Stomach (tissue), 8 donors: ENCODE measurements at regions not wholly inside any gene's neighbourhood (a gene's known extent, or its start where the extent isn't known, plus 50 kb on each side); places are given as distances from the start of the nearest gene placed in this dataset.

Experiments
- DNase-seq, 2 donors: peaks; one replicate each; pipeline versions ENCODE4 v3.0.0 to v3.0.0-alpha.2; 2013 to 2019
- H3K27ac ChIP-seq, 5 donors: fragments of 200-600 bp in 4 of 5; sonication (generic) in 4 of 5; one replicate each; pipeline ENCODE4 v1.5.1; 2013 to 2019; ENCODE audit warnings: mild to moderate bottlenecking in 1 of 5, moderate library complexity in 1 of 5
- H3K27me3 ChIP-seq, 3 donors: fragments of 200-600 bp; sonication (generic); one replicate each; pipeline ENCODE4 v1.5.1; 2017 to 2019; ENCODE audit warnings: mixed run types in 1 of 3
- H3K36me3 ChIP-seq, 4 donors: fragments of 200-600 bp; sonication (generic); 1 replicate in 3 of 4; 2 replicates in 1 of 4; pipeline ENCODE4 v1.5.1; 2016 to 2019
- H3K4me1 ChIP-seq, 4 donors: fragments of 200-600 bp; sonication (generic); one replicate each; pipeline ENCODE4 v1.5.1; 2016 to 2019
- H3K4me3 ChIP-seq, 4 donors: fragments of 200-600 bp; sonication (generic) in 3 of 4; one replicate each; pipeline ENCODE4 v1.5.1; 2016 to 2019; ENCODE audit warnings: mild to moderate bottlenecking in 1 of 4
- H3K9me3 ChIP-seq, 4 donors: fragments of 200-600 bp; sonication (generic); one replicate each; pipeline ENCODE4 v1.5.1; 2016 to 2019
- EP300 ChIP-seq: sonication (generic); formaldehyde crosslinking; IDR thresholded peaks from one replicate; pipeline ENCODE4 v1.6.1; 2017; ENCODE audit warnings: antibody characterized with exemption
- POLR2A ChIP-seq, 4 donors: fragments of 450-650 bp; IDR thresholded peaks; one replicate each; pipeline ENCODE4 v1.6.1; 2016; ENCODE audit warnings: antibody characterized with exemption in 4 of 4, control low read depth in 2 of 4, mild to moderate bottlenecking in 1 of 4, moderate library complexity in 1 of 4
- POLR2AphosphoS5 ChIP-seq, 3 donors: sonication (generic); formaldehyde crosslinking; IDR thresholded peaks; one replicate each; pipeline ENCODE4 v1.6.1; 2016; ENCODE audit warnings: antibody characterized with exemption in 3 of 3
- WGBS, 5 donors: extraction: QIAGEN DNeasy Blood & Tissue Kit in 3 of 5; methylation state at CpG; one replicate each; pipeline versions ENCODE4 v1.1.5 to v1.1.7; 2013 to 2018; 5-methylcytosine and 5-hydroxymethylcytosine counted together
- intact Hi-C: fragments of 100-400 bp; cut with DNase I; formaldehyde crosslinking; loops from one replicate; pipeline ENCODE4 v1.15.1; 2023; ENCODE audit warnings: low total_unique reads
- TF ChIP-seq, protein P1 (sequence below), 7 experiments: fragments of 450-650 bp in 4 of 7; fragments of 200-600 bp in 3 of 7; sonication (generic) in 3 of 7; IDR thresholded peaks; one replicate each; pipeline ENCODE4 v1.5.1; 2016 to 2019; ENCODE audit warnings: antibody characterized with exemption in 7 of 7, control low read depth in 2 of 7, mild to moderate bottlenecking in 1 of 7
- donor health status: healthy with polysubstance abuse.
- donor health status: Bipolar disorder and iron deficiency.
- donor health status: healthy.

DNA sequence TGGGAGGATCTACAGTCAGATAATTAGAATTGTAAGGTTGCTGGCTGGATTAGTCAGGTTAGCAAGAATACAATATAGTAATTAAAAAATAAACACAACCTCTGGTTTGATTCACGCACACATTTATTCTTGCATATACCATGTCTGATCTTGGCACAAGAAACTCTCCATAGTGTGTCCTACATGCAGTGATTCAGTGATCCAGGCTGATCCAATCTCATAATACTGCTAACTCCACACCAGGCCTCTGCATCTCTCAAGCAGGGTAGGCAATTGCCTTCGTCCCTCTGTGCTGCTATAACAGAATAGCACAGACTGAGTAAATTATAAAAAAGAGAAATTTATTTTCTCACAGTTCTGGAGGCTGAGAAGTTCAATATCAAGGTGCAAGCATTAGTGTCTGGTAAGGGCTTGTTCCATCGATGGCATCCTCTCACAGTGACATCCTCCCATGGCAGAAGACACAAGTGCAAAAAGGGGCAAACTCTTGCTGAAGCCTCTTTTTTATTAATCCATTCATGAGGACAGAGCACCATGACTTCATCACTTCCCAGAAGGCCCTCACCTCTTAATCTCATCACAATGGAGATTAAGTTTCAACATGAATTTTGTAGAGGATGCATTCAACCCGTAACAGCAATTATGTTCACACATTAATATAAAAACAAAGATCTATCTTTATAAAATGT, 741.0 kb upstream of the NCAM2 start:
- DNase-seq = no peak

DNA sequence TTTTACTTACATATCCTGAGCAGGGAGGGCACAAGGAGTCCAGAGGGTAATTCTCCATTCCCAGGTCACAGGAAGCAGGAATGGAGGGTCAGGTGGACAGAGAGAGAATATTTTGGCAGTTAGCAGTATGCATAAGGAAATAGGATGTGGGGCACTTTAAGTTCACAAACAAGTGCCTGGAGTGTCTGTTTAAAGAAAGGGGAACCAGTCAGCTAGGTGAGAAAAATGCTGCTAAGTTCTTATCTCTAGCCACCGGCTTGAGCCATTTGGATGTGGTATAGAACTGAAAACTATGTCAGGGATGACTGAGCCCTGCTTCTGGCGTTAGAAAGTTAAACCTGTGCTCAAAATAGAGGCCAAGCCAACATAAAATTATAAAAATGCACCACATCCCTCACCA, 739.7 kb upstream of the NCAM2 start:
- Histone ChIP-seq H3K4me3 (no peak overlapping the region), H3K36me3 (no peaks in the 10 kb centered on the region), H3K27ac (no peak overlapping the region), H3K9me3 (no peaks in the 10 kb centered on the region), H3K27me3 (no peaks in the 10 kb centered on the region), H3K4me1 (peaks cover 0 to 9% (median 3%) of the 10 kb centered on the region in 4 donors)
- DNase-seq = peak in 1 of 2 donors; percentile 3
- TF ChIP-seq POLR2A (IDR thresholded peaks at IDR 0.05) (no peak), POLR2AphosphoS5 (IDR thresholded peaks at IDR 0.05) (no peak), EP300 (no peak)
- TF ChIP-seq, protein P1, sequence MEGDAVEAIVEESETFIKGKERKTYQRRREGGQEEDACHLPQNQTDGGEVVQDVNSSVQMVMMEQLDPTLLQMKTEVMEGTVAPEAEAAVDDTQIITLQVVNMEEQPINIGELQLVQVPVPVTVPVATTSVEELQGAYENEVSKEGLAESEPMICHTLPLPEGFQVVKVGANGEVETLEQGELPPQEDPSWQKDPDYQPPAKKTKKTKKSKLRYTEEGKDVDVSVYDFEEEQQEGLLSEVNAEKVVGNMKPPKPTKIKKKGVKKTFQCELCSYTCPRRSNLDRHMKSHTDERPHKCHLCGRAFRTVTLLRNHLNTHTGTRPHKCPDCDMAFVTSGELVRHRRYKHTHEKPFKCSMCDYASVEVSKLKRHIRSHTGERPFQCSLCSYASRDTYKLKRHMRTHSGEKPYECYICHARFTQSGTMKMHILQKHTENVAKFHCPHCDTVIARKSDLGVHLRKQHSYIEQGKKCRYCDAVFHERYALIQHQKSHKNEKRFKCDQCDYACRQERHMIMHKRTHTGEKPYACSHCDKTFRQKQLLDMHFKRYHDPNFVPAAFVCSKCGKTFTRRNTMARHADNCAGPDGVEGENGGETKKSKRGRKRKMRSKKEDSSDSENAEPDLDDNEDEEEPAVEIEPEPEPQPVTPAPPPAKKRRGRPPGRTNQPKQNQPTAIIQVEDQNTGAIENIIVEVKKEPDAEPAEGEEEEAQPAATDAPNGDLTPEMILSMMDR (IDR thresholded peaks at IDR 0.05) = no peak
- intact Hi-C loops = no loop called here
- WGBS, 5 donors = 4 to 12% (median 5%) methylated on average over 2 of the region's 2 CpGs

More for the DNA sequence above, 741.0 kb upstream of the NCAM2 start:
- intact Hi-C loops = no loop called here
- no peaks in the 10 kb centered on the region for H3K27me3 ChIP-seq
- WGBS, 5 donors = 74 to 80% (median 77%) methylated on average over 4 of the region's 4 CpGs
- H3K27ac ChIP-seq = no peak overlapping the region
- H3K36me3 ChIP-seq = no peaks in the 10 kb centered on the region
- no peaks in the 10 kb centered on the region for H3K9me3 ChIP-seq
- no peak overlapping the region for H3K4me3 ChIP-seq
- peaks cover 0 to 9% (median 3%) of the 10 kb centered on the region in 4 donors for H3K4me1 ChIP-seq
- no peak for TF ChIP-seq POLR2A (IDR thresholded peaks at IDR 0.05)
- TF ChIP-seq POLR2AphosphoS5 (IDR thresholded peaks at IDR 0.05) = no peak
- no peak for TF ChIP-seq EP300
- TF ChIP-seq, protein P1 (IDR thresholded peaks at IDR 0.05) = no peak

DNA sequence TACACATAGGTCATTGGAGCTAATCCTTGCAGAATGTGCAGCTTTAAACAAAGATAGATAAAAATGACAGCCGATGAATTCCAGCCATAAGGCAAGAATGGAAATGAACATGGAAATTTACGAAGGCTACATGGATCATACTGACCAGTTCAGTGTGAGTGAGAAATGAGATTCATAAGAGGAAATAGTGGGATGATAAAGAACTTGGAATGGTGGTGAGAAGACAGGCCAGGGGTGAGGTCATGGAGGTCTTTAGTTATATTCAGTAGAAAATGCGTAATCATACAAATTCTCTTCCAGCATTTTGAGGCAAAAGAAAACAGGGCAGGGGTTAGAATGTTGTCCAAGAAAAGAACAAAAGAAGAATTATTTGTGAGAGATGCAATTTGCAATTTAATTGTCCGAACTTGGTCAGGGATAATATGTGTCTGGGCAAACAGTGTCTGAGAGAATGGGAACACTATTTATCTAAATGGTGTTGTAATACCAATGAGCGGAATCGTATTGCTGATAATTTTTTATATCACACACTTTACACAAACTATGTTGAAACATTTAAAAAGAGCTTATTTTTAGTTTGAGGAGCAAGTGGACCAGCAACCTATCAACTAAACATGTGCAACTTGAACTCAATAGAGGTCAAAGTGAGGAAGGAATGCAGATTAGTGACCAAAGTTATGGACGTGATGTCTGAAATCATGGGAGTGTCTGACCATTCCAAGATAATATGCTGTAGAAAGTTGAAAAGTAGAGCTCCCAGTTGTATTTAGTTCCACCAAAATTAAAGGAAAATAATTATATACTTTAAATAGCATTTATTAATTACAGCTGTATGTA, 739.0 kb upstream of the NCAM2 start:
- peaks cover 0 to 9% (median 3%) of the 10 kb centered on the region in 4 donors for H3K4me1 ChIP-seq
- no peaks in the 10 kb centered on the region for H3K36me3 ChIP-seq
- no peak for TF ChIP-seq POLR2AphosphoS5 (IDR thresholded peaks at IDR 0.05)
- TF ChIP-seq EP300 = no peak
- TF ChIP-seq POLR2A (IDR thresholded peaks at IDR 0.05) = no peak
- TF ChIP-seq, protein P1 (IDR thresholded peaks at IDR 0.05) = no peak
- no peaks in the 10 kb centered on the region for H3K27me3 ChIP-seq
- intact Hi-C loops = no loop called here
- no peak overlapping the region for H3K4me3 ChIP-seq
- no peaks in the 10 kb centered on the region for H3K9me3 ChIP-seq
- 51 to 58% (median 52%) methylated on average over 7 of the region's 7 CpGs for WGBS, 5 donors
- DNase-seq = peak in 1 of 2 donors; percentile 21
- no peak overlapping the region for H3K27ac ChIP-seq

- no peaks in the 10 kb centered on the region for H3K27me3 ChIP-seq
- intact Hi-C loops = no loop called here
- TF ChIP-seq, protein P1 (IDR thresholded peaks at IDR 0.05) = no peak
- TF ChIP-seq EP300 (no peak), POLR2AphosphoS5 (IDR thresholded peaks at IDR 0.05) (no peak), POLR2A (IDR thresholded peaks at IDR 0.05) (no peak)
Measured at GRCh38 chr21:20260124-20260523, 738.1 kb upstream of the NCAM2 start.

More at GRCh38 chr21:20260124-20260523, 738.1 kb upstream of the NCAM2 start:
- Histone ChIP-seq H3K4me3 (no peak overlapping the region), H3K27ac (no peak overlapping the region), H3K4me1 (peaks cover 0 to 9% (median 3%) of the 10 kb centered on the region in 4 donors), H3K9me3 (no peaks in the 10 kb centered on the region), H3K36me3 (no peaks in the 10 kb centered on the region)
- WGBS, 5 donors = 48 to 75% (median 61%) methylated on average over 1 of the region's 1 CpG
- DNase-seq = peak in 1 of 2 donors; percentile 9
